ENCODE measurements at regions not wholly inside any gene's neighbourhood (a gene's known extent, or its start where the extent isn't known, plus 50 kb on each side); places are given as distances from the start of the nearest gene placed in this dataset.

GRCh38 chr3:70583682-70584081, 271.2 kb upstream of the MDFIC2 start:
- Mint-ChIP-seq H3K4me3 (ENCODE audit: low read depth) (no peak overlapping the region), H3K9me3 (ENCODE audit: low read depth) (no peaks in the 10 kb centered on the region), H3K27me3 (no peaks in the 10 kb centered on the region), H3K36me3 (ENCODE audit: insufficient read depth) (no peaks in the 10 kb centered on the region), H3K4me1 (ENCODE audit: low read depth) (peaks cover 4% of the 10 kb centered on the region), H3K27ac (no peak overlapping the region)
- no peak for DNase-seq (ENCODE audit: low spot score, unreplicated experiment)
- TF ChIP-seq CTCF (IDR thresholded peaks at IDR 0.05; ENCODE audit: unreplicated experiment): no peak

- Mint-ChIP-seq H3K27ac (no peak overlapping the region), H3K4me3 (ENCODE audit: low read depth) (no peak overlapping the region), H3K36me3 (ENCODE audit: insufficient read depth) (no peaks in the 10 kb centered on the region), H3K9me3 (ENCODE audit: low read depth) (no peaks in the 10 kb centered on the region), H3K27me3 (no peaks in the 10 kb centered on the region), H3K4me1 (ENCODE audit: low read depth) (peaks cover 4% of the 10 kb centered on the region)
- no peak for DNase-seq (ENCODE audit: low spot score, unreplicated experiment)
- TF ChIP-seq CTCF (IDR thresholded peaks at IDR 0.05; ENCODE audit: unreplicated experiment): no peak
Observed at GRCh38 chr3:70582803-70583202, 270.4 kb upstream of the MDFIC2 start.

GRCh38 chr3:70580021-70580420, 267.6 kb upstream of the MDFIC2 start:
- Mint-ChIP-seq H3K36me3 (ENCODE audit: insufficient read depth) (no peaks in the 10 kb centered on the region), H3K4me1 (ENCODE audit: low read depth) (peaks cover 4% of the 10 kb centered on the region), H3K9me3 (ENCODE audit: low read depth) (no peaks in the 10 kb centered on the region), H3K27ac (no peak overlapping the region), H3K4me3 (ENCODE audit: low read depth) (no peak overlapping the region), H3K27me3 (peaks cover under 1% of the 10 kb centered on the region)
- TF ChIP-seq CTCF (IDR thresholded peaks at IDR 0.05; ENCODE audit: unreplicated experiment): no peak
- DNase-seq (ENCODE audit: low spot score, unreplicated experiment): no peak

- Mint-ChIP-seq H3K4me3 (ENCODE audit: low read depth) (no peak overlapping the region), H3K4me1 (ENCODE audit: low read depth) (no peaks in the 10 kb centered on the region), H3K27ac (no peak overlapping the region), H3K27me3 (peaks cover 5% of the 10 kb centered on the region), H3K36me3 (ENCODE audit: insufficient read depth) (no peaks in the 10 kb centered on the region), H3K9me3 (ENCODE audit: low read depth) (no peaks in the 10 kb centered on the region)
- TF ChIP-seq CTCF (IDR thresholded peaks at IDR 0.05; ENCODE audit: unreplicated experiment): no peak
- no peak for DNase-seq (ENCODE audit: low spot score, unreplicated experiment)
Observed at GRCh38 chr3:70571696-70572095, 259.3 kb upstream of the MDFIC2 start.

- no peaks in the 10 kb centered on the region for H3K36me3 Mint-ChIP-seq (ENCODE audit: insufficient read depth)
- peaks cover 5% of the 10 kb centered on the region for H3K27me3 Mint-ChIP-seq
- no peak for DNase-seq (ENCODE audit: low spot score, unreplicated experiment)
- H3K27ac Mint-ChIP-seq: no peak overlapping the region
- TF ChIP-seq CTCF (IDR thresholded peaks at IDR 0.05; ENCODE audit: unreplicated experiment): no peak
- no peaks in the 10 kb centered on the region for H3K9me3 Mint-ChIP-seq (ENCODE audit: low read depth)
- H3K4me1 Mint-ChIP-seq (ENCODE audit: low read depth): no peaks in the 10 kb centered on the region
- H3K4me3 Mint-ChIP-seq (ENCODE audit: low read depth): no peak overlapping the region
Observed at GRCh38 chr3:70570584-70570983, 258.1 kb upstream of the MDFIC2 start.
